ENCODE measurements at regions not wholly inside any gene's neighbourhood (a gene's known extent, or its start where the extent isn't known, plus 50 kb on each side); places are given as distances from the start of the nearest gene placed in this dataset.

DNA sequence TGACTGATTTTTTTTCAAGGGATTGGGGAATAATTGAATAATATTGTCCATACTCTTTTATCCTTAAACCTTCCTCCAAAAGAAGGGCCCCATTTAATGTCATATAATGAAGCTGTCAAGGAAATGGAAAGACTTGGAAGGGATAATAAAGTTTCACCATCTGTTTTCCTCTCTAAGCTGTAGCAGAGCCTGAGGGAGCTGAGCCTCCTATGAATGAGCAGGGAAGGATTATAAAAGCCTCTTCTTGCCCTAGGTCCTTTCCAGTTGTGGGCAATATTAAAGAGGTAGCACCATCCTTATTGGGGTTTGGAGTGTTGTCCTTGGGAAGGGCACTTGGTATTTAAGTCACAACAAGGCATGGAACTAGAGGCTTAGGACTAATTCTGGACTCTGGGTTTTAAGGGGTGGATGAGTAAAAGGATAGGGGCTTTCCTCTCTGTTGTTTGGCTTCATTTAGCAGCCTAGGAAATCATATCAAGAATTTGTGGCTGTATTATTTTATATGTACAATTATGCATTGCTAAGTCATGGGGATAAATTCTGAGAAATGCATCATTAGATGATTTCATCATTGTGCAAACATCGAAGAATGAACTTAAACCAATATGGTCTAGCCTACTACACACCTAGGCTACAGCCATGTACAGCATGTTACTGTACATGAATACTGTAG, 408.5 kb upstream of the DCN start:
- TF ChIP-seq, protein P1, sequence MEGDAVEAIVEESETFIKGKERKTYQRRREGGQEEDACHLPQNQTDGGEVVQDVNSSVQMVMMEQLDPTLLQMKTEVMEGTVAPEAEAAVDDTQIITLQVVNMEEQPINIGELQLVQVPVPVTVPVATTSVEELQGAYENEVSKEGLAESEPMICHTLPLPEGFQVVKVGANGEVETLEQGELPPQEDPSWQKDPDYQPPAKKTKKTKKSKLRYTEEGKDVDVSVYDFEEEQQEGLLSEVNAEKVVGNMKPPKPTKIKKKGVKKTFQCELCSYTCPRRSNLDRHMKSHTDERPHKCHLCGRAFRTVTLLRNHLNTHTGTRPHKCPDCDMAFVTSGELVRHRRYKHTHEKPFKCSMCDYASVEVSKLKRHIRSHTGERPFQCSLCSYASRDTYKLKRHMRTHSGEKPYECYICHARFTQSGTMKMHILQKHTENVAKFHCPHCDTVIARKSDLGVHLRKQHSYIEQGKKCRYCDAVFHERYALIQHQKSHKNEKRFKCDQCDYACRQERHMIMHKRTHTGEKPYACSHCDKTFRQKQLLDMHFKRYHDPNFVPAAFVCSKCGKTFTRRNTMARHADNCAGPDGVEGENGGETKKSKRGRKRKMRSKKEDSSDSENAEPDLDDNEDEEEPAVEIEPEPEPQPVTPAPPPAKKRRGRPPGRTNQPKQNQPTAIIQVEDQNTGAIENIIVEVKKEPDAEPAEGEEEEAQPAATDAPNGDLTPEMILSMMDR (IDR thresholded peaks at IDR 0.05; ENCODE audit: low read length): no peak
- no peak for TF ChIP-seq EZH2 (optimal IDR thresholded peaks at IDR 0.05; ENCODE audit: low read depth, low read length)
